ENCODE measurements at regions not wholly inside any gene's neighbourhood (a gene's known extent, or its start where the extent isn't known, plus 50 kb on each side); places are given as distances from the start of the nearest gene placed in this dataset.

DNA sequence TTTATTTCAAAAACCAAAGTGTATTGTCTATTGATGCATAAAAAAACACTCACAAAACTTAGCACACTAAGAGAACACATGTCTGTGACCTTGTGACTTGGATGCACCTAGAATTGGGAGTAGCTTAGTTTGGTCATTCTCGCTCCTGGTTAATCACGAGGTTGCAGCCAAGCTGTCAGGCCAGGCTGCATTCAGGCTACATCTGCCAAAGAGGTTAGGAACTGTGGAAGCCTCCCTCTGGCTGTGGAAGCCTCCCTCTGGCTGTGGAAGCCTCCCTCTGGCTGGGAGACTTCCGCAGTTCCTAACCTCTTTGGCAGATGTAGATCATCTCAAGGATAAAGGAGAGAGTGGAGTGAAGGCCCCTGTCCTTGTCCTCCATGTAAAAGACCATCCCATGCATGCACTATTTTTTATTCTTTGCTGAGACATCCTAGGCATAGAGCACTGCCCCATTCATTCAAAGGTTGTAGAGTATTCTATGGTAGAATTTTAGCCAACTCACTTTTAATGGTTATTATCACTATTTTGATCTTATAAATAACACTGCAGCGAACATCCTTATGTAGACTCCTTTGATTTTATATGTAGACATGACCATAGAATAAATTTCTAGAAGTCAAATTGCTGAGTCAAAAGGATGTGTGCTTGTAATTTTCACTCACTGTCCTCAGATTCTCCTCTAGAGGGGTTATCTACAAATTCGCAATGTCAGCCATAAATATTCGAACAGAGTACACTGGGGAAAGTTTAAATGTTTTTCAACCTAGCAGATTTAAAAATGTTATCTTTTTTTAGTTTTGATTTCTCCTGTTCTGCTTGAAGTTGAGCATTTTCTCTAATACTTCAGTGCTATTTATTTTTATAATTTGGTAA, 63.0 kb upstream of the IGLL5 start:
- no peaks in the 10 kb centered on the region for H3K36me3 ChIP-seq (ENCODE audit: insufficient read depth)
- H3K27me3 ChIP-seq (ENCODE audit: insufficient read depth, low read depth), result no peaks in the 10 kb centered on the region
- H3K4me2 ChIP-seq, result peak overlapping the region; percentile 50
- no peak overlapping the region for H3K27ac ChIP-seq
- no peak overlapping the region for H3K4me3 ChIP-seq (IDR thresholded peaks at IDR 0.05; ENCODE audit: insufficient read depth, low read depth, low read length)
- H4K20me1 ChIP-seq (ENCODE audit: insufficient read depth), result no peaks in the 10 kb centered on the region
- H2AFZ ChIP-seq (ENCODE audit: low read depth), result no peak overlapping the region
- no peak overlapping the region for H3K9ac ChIP-seq
- H3K79me2 ChIP-seq (ENCODE audit: insufficient read depth, low read depth), result no peaks in the 10 kb centered on the region
- TF ChIP-seq, protein P1, sequence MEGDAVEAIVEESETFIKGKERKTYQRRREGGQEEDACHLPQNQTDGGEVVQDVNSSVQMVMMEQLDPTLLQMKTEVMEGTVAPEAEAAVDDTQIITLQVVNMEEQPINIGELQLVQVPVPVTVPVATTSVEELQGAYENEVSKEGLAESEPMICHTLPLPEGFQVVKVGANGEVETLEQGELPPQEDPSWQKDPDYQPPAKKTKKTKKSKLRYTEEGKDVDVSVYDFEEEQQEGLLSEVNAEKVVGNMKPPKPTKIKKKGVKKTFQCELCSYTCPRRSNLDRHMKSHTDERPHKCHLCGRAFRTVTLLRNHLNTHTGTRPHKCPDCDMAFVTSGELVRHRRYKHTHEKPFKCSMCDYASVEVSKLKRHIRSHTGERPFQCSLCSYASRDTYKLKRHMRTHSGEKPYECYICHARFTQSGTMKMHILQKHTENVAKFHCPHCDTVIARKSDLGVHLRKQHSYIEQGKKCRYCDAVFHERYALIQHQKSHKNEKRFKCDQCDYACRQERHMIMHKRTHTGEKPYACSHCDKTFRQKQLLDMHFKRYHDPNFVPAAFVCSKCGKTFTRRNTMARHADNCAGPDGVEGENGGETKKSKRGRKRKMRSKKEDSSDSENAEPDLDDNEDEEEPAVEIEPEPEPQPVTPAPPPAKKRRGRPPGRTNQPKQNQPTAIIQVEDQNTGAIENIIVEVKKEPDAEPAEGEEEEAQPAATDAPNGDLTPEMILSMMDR (conservative IDR thresholded peaks at IDR 0.05; ENCODE audit: low read depth, low read length), result no peak
- peaks cover 71% of the 10 kb centered on the region for H3K4me1 ChIP-seq (ENCODE audit: low read depth, poor library complexity, severe bottlenecking)

DNA sequence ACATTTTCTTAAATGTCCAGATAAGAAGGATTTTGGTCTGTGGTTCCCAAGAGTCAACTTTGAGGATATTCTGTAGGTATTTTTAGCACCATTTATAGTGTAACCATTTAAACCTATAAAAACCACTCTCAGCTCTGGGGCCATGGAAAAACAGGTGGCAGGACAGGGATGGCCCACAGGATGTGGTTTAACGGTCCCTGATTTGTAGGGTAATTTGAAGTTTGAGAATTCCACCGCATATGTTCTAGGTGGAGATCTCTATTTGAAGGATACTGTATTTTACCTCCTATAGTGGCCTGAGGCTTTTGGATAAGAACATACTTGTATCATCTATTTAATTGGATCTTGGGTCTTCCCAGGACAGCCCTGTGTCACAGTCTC, 62.4 kb upstream of the IGLL5 start:
- H3K36me3 ChIP-seq (ENCODE audit: insufficient read depth), result no peaks in the 10 kb centered on the region
- H3K79me2 ChIP-seq (ENCODE audit: insufficient read depth, low read depth), result no peaks in the 10 kb centered on the region
- H3K27me3 ChIP-seq (ENCODE audit: insufficient read depth, low read depth), result no peaks in the 10 kb centered on the region
- TF ChIP-seq, protein P1 (conservative IDR thresholded peaks at IDR 0.05; ENCODE audit: low read depth, low read length), result no peak
- no peak overlapping the region for H3K9ac ChIP-seq
- H4K20me1 ChIP-seq (ENCODE audit: insufficient read depth), result no peaks in the 10 kb centered on the region
- no peak overlapping the region for H3K27ac ChIP-seq
- no peak overlapping the region for H2AFZ ChIP-seq (ENCODE audit: low read depth)
- H3K4me1 ChIP-seq (ENCODE audit: low read depth, poor library complexity, severe bottlenecking), result peaks cover 64% of the 10 kb centered on the region
- peak overlapping the region; percentile 50 for H3K4me2 ChIP-seq
- no peak overlapping the region for H3K4me3 ChIP-seq (IDR thresholded peaks at IDR 0.05; ENCODE audit: insufficient read depth, low read depth, low read length)

DNA sequence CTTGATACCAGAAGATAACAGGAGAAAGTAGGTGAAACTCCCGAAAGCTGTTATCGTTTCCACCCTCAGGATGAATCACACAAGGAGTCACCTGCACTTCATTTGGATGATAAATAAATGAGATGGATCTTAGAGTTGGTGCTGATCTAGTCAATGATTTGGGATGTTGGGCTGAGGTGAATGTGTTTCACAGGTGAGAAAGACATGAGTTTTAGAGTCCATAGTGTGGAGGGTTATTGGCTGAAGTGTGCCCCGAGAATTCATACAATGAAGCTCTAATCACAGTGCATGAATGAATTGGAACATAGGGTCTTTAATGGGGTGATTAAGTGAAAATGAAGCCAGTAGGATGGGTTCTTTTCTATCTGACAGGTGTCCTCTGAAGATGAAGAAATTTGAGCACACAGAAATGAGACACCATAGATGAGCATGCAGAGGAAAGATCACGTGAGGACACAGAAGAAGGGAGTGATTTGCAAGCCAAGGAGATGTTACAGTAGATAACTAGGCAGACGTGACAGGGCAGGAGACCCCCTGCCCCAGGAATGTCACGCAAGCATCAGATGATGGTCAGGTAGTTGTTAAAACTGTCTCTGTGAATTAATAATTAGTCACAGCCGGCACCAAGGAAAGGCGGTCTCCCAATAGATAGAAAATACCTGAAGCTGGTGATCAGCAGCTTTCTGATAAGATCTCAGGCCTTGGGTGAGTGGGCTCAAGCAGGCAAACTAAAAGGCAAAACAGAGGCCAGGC, 60.3 kb upstream of the IGLL5 start:
- Histone ChIP-seq H3K9ac (no peak overlapping the region), H3K27me3 (ENCODE audit: insufficient read depth, low read depth) (no peaks in the 10 kb centered on the region), H2AFZ (ENCODE audit: low read depth) (no peak overlapping the region), H3K27ac (no peak overlapping the region), H3K4me2 (no peak overlapping the region), H4K20me1 (ENCODE audit: insufficient read depth) (no peaks in the 10 kb centered on the region), H3K36me3 (ENCODE audit: insufficient read depth) (no peaks in the 10 kb centered on the region), H3K4me3 (IDR thresholded peaks at IDR 0.05; ENCODE audit: insufficient read depth, low read depth, low read length) (no peak overlapping the region), H3K79me2 (ENCODE audit: insufficient read depth, low read depth) (no peaks in the 10 kb centered on the region), H3K4me1 (ENCODE audit: low read depth, poor library complexity, severe bottlenecking) (peaks cover 43% of the 10 kb centered on the region)
- TF ChIP-seq, protein P1 (conservative IDR thresholded peaks at IDR 0.05; ENCODE audit: low read depth, low read length), result no peak

DNA sequence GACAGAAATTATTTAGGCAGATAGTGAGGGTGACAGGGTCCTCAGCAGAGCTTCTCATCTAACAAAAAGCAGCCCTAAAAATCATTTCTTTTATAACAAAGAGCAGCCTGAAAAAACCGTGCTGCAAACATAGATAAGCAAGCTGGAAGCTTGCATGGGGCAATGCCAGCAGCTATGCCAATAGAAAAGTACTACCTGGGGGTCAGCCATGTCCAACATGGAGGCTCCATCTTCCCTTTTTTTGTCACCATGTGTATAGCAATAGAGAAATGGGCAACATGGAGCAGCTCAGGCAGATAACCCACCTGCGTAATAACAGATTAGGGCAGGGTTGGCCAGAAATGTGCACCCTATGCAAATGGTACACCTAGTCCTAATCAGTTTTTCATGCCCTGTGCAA, 57.4 kb upstream of the IGLL5 start:
- Histone ChIP-seq H3K36me3 (ENCODE audit: insufficient read depth) (no peaks in the 10 kb centered on the region), H3K9ac (no peak overlapping the region), H4K20me1 (ENCODE audit: insufficient read depth) (no peaks in the 10 kb centered on the region), H3K4me2 (no peak overlapping the region), H3K27ac (no peak overlapping the region), H3K4me1 (ENCODE audit: low read depth, poor library complexity, severe bottlenecking) (peaks cover 16% of the 10 kb centered on the region), H3K27me3 (ENCODE audit: insufficient read depth, low read depth) (no peaks in the 10 kb centered on the region; the same call in 1 of the 2 replicates), H3K79me2 (ENCODE audit: insufficient read depth, low read depth) (no peaks in the 10 kb centered on the region), H2AFZ (ENCODE audit: low read depth) (no peak overlapping the region), H3K4me3 (IDR thresholded peaks at IDR 0.05; ENCODE audit: insufficient read depth, low read depth, low read length) (no peak overlapping the region)
- TF ChIP-seq, protein P1 (conservative IDR thresholded peaks at IDR 0.05; ENCODE audit: low read depth, low read length), result no peak
